ENCODE measurements at regions not wholly inside any gene's neighbourhood (a gene's known extent, or its start where the extent isn't known, plus 50 kb on each side); places are given as distances from the start of the nearest gene placed in this dataset.

DNA sequence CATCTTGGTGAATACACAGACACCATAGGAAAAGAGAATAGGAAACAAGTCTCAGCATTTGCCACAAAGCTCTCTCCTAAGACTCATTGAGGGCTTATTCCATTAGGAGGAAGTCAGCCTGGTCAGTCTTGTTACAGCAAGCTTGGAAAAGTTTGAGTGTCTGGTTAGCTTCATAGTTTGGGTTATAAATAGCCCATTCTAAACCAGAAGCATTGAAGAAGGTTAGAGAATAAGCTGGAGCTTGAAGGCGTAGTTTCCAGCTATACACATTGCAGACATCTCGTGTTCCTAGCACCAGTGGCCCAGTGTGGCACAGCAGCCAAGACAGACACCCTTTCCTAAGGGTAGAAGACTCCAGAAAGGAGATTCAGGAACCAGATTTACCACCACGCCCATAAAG lies 168.8 kb upstream of the RBM19 start:
- Histone ChIP-seq H3K27me3 (replicated peaks; ENCODE audit: insufficient read depth) (no peaks in the 10 kb centered on the region), H3K36me3 (no peaks in the 10 kb centered on the region), H3K9me3 (no peaks in the 10 kb centered on the region), H3K4me3 (no peak overlapping the region), H3K27ac (no peak overlapping the region), H3K4me1 (replicated peaks) (no peaks in the 10 kb centered on the region)
- no peak for DNase-seq (ENCODE audit: low spot score)
- intact Hi-C loops (cut with DNase I): no loop called here
- no peak for TF ChIP-seq CTCF (IDR thresholded peaks at IDR 0.05)
- TF ChIP-seq POLR2A (IDR thresholded peaks at IDR 0.05): no peak
- no peak for TF ChIP-seq POLR2AphosphoS5 (IDR thresholded peaks at IDR 0.05)
- WGBS: 89% methylated on average over 3 of the region's 3 CpGs

GRCh38 chr12:114131824-114132223 lies 165.7 kb upstream of the RBM19 start:
- Histone ChIP-seq H3K27me3 (replicated peaks; ENCODE audit: insufficient read depth) (no peaks in the 10 kb centered on the region), H3K27ac (no peak overlapping the region), H3K4me1 (replicated peaks) (no peaks in the 10 kb centered on the region), H3K36me3 (no peaks in the 10 kb centered on the region), H3K4me3 (no peak overlapping the region), H3K9me3 (no peaks in the 10 kb centered on the region)
- 32% methylated on average over 2 of the region's 2 CpGs for WGBS
- intact Hi-C loops (cut with DNase I): no loop called here
- TF ChIP-seq CTCF (IDR thresholded peaks at IDR 0.05) (no peak), POLR2A (IDR thresholded peaks at IDR 0.05) (no peak), POLR2AphosphoS5 (IDR thresholded peaks at IDR 0.05) (no peak)
- no peak for DNase-seq (ENCODE audit: low spot score)

- DNase-seq (ENCODE audit: low spot score): no peak
- intact Hi-C loops (cut with DNase I): no loop called here
- Histone ChIP-seq H3K36me3 (no peaks in the 10 kb centered on the region), H3K4me3 (no peak overlapping the region), H3K27me3 (replicated peaks; ENCODE audit: insufficient read depth) (no peaks in the 10 kb centered on the region), H3K4me1 (replicated peaks) (no peaks in the 10 kb centered on the region), H3K27ac (no peak overlapping the region), H3K9me3 (no peaks in the 10 kb centered on the region)
- TF ChIP-seq POLR2AphosphoS5 (IDR thresholded peaks at IDR 0.05): no peak
- no peak for TF ChIP-seq CTCF (IDR thresholded peaks at IDR 0.05)
- TF ChIP-seq POLR2A (IDR thresholded peaks at IDR 0.05): no peak
- WGBS: 76% methylated on average over 2 of the region's 2 CpGs
Measured at GRCh38 chr12:114123108-114123507, 157.0 kb upstream of the RBM19 start.

DNA sequence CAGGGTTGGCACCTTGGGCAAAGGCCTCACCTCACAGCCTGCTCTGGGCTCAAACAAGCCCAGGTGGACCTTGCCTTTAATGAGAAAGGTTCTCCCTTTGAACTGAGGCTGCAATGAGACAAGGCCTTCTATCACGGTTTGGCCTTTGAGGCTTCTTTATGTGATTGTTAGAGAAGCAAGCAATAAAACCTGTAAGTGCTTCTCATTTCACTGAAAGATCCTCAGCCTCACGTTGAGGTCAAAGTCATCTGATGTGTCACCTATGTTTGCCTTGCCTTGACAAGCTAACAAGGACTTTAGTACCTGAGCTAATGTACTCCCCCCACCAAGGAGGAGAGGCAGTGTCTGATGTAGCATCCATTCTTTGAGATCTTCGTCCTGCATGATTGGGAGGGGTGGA lies 155.9 kb upstream of the RBM19 start:
- Histone ChIP-seq H3K9me3 (no peaks in the 10 kb centered on the region), H3K4me1 (replicated peaks) (no peaks in the 10 kb centered on the region), H3K4me3 (no peak overlapping the region), H3K36me3 (no peaks in the 10 kb centered on the region), H3K27ac (no peak overlapping the region), H3K27me3 (replicated peaks; ENCODE audit: insufficient read depth) (no peaks in the 10 kb centered on the region)
- WGBS: 58% methylated on average over 3 of the region's 3 CpGs
- no peak for TF ChIP-seq POLR2A (IDR thresholded peaks at IDR 0.05)
- TF ChIP-seq CTCF (IDR thresholded peaks at IDR 0.05): no peak
- no peak for TF ChIP-seq POLR2AphosphoS5 (IDR thresholded peaks at IDR 0.05)
- no peak for DNase-seq (ENCODE audit: low spot score)
- intact Hi-C loops (cut with DNase I): no loop called here

- no peaks in the 10 kb centered on the region for H3K27me3 ChIP-seq (replicated peaks; ENCODE audit: insufficient read depth)
- intact Hi-C loops (cut with DNase I): no loop called here
- no peaks in the 10 kb centered on the region for H3K4me1 ChIP-seq (replicated peaks)
- WGBS: 45% methylated on average over 2 of the region's 2 CpGs
- H3K36me3 ChIP-seq: no peaks in the 10 kb centered on the region
- H3K9me3 ChIP-seq: no peaks in the 10 kb centered on the region
- no peak overlapping the region for H3K27ac ChIP-seq
- TF ChIP-seq POLR2A (IDR thresholded peaks at IDR 0.05): no peak
- TF ChIP-seq POLR2AphosphoS5 (IDR thresholded peaks at IDR 0.05): no peak
- TF ChIP-seq CTCF (IDR thresholded peaks at IDR 0.05): no peak
- H3K4me3 ChIP-seq: no peak overlapping the region
- DNase-seq (ENCODE audit: low spot score): no peak
Measured at GRCh38 chr12:114119316-114119715, 153.2 kb upstream of the RBM19 start.

All from prostate gland (tissue), 2 donors.